22Rv1 (cell line): ENCODE measurements at regions not wholly inside any gene's neighbourhood (a gene's known extent, or its start where the extent isn't known, plus 50 kb on each side); places are given as distances from the start of the nearest gene placed in this dataset.

Source experiments
- CTCF ChIP-seq: fragments of 450-650 bp; IDR thresholded peaks from 2 replicates; pipeline ENCODE4 v1.5.1; 2017; ENCODE audit warnings: mild to moderate bottlenecking
- ZFX ChIP-seq: fragments of 450-650 bp; IDR thresholded peaks from 2 replicates; pipeline ENCODE4 v1.6.1; 2017; ENCODE audit warnings: antibody characterized with exemption, borderline replicate concordance

- TF ChIP-seq CTCF (no peak), ZFX (no peak)
Measured at GRCh38 chr17:34525651-34526050, 53.7 kb upstream of the TMEM132E start.
